Stomach (tissue), 4 donors: ENCODE measurements at regions not wholly inside any gene's neighbourhood (a gene's known extent, or its start where the extent isn't known, plus 50 kb on each side); places are given as distances from the start of the nearest gene placed in this dataset.

ENCODE experiments used
- POLR2A ChIP-seq, 4 donors: fragments of 450-650 bp; IDR thresholded peaks; one replicate each; pipeline ENCODE4 v1.6.1; 2016; ENCODE audit warnings: antibody characterized with exemption in 4 of 4, control low read depth in 2 of 4, mild to moderate bottlenecking in 1 of 4, moderate library complexity in 1 of 4
- POLR2AphosphoS5 ChIP-seq, 3 donors: sonication (generic); formaldehyde crosslinking; IDR thresholded peaks; one replicate each; pipeline ENCODE4 v1.6.1; 2016; ENCODE audit warnings: antibody characterized with exemption in 3 of 3
- TF ChIP-seq, protein P1 (sequence below), 7 experiments: fragments of 450-650 bp in 4 of 7; fragments of 200-600 bp in 3 of 7; sonication (generic) in 3 of 7; IDR thresholded peaks; one replicate each; pipeline ENCODE4 v1.5.1; 2016 to 2019; ENCODE audit warnings: antibody characterized with exemption in 7 of 7, control low read depth in 2 of 7, mild to moderate bottlenecking in 1 of 7

GRCh38 chr5:102599289-102599688 is 100.5 kb upstream of the SLCO6A1 start:
- TF ChIP-seq, protein P1, sequence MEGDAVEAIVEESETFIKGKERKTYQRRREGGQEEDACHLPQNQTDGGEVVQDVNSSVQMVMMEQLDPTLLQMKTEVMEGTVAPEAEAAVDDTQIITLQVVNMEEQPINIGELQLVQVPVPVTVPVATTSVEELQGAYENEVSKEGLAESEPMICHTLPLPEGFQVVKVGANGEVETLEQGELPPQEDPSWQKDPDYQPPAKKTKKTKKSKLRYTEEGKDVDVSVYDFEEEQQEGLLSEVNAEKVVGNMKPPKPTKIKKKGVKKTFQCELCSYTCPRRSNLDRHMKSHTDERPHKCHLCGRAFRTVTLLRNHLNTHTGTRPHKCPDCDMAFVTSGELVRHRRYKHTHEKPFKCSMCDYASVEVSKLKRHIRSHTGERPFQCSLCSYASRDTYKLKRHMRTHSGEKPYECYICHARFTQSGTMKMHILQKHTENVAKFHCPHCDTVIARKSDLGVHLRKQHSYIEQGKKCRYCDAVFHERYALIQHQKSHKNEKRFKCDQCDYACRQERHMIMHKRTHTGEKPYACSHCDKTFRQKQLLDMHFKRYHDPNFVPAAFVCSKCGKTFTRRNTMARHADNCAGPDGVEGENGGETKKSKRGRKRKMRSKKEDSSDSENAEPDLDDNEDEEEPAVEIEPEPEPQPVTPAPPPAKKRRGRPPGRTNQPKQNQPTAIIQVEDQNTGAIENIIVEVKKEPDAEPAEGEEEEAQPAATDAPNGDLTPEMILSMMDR (IDR thresholded peaks at IDR 0.05) = no peak
- TF ChIP-seq POLR2AphosphoS5 (IDR thresholded peaks at IDR 0.05) (no peak), POLR2A (IDR thresholded peaks at IDR 0.05) (no peak)
